Fibroblast of skin of left biceps (primary cell): ENCODE measurements at regions not wholly inside any gene's neighbourhood (a gene's known extent, or its start where the extent isn't known, plus 50 kb on each side); places are given as distances from the start of the nearest gene placed in this dataset.

ENCODE experiments used
- DNase-seq, 2 experiments: peaks; one replicate each; pipeline ENCODE4 v3.0.0-alpha.2; 2013; ENCODE audit warnings: low read depth in 2 of 2

DNA sequence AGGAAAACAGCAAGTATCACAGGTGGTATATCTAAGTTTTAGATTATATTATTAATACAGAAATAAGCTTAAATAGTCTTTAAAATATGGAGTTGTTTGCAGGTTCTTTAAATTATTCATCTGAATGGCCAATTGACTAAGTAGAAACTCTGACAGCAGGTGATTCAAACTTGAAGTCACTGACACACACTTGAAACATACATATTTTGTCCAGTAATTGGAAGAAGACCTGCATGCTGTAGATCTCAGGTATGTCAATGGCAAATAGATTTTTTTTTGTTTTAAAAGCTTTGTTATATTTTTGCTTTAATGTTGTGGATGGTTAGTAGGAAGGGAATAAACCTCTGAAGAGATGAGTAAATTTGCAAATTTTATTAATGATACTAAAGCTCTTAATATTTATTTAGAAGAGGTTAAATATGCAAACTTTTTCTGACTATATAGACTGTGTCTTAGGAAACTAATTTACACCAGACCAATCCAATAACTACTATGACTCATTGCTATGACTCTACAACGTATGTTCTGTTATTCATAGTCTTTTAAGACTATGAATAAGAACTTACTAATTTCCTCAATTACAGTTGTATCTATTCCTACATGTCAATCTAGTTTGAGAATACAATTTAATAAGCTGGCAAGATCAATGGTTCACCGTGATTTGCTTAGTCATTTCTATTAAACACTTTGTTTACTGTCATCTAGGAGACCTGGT lies 53.9 kb upstream of the RORB start:
- no peak for DNase-seq

DNA sequence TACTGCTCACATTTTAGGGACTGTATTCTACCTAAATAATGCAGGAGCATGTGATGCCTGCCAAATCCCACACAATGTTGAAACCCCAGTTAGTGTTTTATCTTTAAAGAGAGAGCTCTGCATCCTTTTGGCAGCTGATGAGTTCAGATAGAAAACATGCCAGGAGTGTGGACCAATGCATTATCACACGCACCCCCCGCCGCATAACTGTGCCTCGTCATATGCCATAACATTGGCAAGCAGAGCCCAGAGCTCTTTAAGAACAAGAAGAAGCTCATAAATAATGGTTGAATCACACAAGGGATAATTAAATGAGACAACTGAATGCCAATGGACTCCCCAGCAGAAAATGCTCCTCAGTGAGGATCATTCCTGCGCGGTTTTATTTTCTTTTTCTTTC lies 52.8 kb upstream of the RORB start:
- DNase-seq, result no peak
